ENCODE measurements at regions not wholly inside any gene's neighbourhood (a gene's known extent, or its start where the extent isn't known, plus 50 kb on each side); places are given as distances from the start of the nearest gene placed in this dataset.

DNA sequence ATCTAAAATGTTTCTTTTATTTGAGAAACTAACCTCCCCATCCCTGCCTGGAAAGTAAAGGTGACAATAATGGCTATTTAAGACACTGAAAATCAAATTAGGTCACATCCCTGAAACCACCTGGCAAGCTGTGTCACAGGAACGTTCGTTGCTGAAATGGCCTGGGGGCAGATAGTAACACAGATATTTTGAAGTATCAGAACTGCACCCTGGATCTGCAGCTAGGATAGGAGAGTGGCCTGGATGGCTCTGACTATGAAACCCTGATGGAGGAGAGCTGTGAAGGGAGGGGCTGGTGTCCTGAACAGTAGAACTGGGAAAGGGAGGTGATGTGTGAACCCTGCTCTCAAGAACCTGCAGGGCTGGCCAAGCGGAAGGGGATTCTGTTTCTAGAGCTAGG is 648.3 kb upstream of the CFAP20DC start:
- no peak for FAIRE-seq

DNA sequence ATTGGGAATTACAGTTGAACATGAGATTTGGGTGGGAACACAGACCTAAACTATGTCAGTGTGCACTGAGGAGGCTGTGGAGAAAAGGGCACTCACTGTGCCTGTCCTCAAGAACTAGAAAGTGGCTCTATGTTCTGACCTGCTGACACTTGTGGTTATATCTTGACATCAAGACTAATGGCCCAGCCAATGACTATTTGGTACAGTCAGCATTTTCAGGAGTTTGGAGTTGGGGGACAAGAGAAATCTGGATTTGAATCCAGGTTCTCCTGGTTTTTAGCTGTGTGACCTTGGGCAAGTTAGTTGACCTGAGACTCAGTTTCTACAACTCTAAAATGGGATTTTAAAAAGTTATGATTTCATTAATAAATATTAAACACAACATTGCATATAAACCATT is 647.0 kb upstream of the CFAP20DC start:
- no peak for FAIRE-seq

DNA sequence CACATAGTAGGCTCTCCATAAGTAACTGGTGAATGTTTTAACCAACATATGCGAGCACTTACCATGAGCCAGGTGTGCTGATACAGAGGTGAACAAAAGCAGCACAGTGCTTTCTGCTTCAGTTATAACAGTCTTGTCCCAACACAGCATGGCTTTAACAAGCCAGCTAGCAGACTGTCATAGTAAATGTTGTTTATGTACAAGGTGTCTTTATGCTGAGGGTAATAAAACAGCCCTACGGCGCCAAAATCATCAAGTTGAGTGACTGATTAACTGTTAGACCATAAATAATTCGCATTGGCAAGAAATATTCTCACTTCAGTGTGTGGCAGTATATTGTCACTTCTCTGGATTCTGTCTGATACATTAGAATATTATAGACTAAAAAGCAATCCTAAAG is 646.0 kb upstream of the CFAP20DC start:
- FAIRE-seq = no peak

DNA sequence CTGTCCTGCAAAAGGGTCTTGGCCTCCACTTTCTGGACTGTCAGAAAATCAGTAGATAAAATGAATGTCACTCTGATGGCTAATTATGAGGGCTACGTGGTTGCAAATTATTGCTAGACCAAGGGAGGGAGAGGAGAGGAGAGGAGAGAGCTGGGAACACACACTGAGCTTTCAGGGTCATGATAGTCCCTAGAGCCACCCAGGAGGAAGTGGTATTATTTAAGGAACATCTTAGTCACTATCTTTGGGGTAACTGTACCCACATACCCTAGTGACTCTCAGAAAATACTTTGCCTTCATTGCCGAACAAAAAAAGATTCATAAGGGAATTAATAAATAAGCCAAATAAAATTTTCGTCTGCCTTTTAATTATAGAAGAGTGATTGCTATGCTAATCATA is 642.3 kb upstream of the CFAP20DC start:
- no peak for FAIRE-seq

DNA sequence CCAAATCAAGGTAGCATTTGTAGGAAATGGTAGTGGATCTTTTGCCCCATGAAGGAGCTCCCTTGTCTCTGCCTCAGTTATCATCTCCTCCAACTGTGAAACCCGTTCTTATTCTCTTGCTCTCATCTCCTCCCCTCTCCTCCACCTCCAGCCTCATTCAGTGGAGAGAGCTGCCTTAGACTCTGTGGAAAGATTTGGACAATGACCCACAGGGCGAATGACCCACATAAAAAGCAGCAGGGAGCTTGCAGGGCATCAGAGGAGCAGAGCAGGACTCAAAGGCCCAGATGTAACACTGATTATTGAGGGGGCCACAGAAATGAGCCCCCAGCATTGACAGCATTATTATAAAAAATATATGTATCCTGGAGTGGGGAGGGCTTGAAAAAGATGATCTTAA is 641.1 kb upstream of the CFAP20DC start:
- no peak for FAIRE-seq

DNA sequence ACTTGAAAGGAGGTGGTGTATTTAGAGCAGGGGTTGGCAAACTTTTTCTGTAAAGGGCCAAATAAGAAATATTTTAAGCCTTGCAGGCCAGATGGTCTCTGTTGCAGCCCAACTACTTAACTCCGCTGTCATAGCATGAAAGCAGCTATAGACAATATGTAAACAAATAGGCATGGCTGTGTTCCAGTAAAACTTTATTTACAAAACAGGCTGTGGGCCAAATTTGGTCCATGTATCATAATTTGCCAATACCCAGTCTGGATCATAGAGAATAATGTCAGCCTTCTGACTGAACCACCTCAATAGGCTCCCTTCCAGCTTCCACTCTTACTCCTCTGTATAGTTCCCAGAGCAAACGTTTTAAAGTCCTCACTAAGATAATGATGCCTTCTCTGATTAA is 638.8 kb upstream of the CFAP20DC start:
- no peak for FAIRE-seq

DNA sequence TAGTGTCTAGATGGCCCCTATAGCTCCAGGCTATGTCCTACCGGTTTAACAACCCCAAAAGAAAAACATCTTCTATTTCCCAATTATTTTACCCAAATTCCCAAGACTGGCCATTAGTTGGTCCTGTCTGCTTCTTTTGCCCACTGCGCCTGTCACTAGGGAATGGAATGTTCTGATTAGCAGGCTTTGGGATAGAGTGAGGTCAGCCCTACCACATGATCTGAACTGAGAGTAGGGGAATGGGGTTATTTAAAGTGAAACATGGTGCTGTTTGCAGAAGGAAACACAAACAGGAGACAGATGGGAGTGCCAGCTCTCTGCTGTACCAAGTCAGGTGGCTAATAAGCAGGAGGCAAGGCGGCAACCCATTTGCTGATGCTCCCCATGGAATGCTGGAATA is 635.6 kb upstream of the CFAP20DC start:
- FAIRE-seq = no peak

DNA sequence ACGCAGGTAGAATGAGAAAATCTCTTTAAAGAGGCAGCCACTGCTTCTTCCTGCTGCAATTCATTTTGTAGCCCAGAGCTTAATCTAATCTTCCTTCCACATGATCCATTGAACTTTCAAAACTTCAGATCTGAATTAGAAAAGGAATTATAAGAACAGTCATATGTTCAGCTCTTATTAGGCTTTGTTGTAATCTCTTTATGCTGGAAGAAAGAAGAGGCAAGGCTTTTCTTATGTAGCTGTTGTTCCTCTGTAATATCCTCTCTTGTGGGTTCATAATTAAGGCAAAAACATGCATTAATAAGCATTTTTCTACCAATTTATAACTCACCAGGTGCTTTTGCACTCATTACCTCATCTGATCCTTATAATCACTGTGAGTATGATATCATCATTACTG is 634.9 kb upstream of the CFAP20DC start:
- FAIRE-seq = no peak

DNA sequence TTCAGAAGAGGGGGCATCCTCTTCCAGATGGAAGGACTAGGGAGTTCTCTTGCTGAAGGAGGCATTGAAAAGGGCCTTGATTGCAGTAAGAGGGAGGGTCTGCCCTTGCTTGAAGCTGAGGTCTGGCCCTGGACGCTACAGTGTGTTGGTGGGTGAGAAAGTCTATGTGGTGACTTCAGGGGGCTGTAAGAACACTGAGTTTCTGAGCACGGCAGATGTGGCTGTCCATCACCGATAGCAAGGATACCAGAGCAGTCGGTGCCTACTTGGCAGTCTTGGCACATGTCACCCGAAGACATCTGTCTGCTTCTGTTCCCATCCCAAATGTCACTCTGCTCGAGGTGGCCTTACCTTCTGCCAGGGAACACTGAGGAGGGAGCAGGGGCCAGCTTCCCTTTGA is 631.1 kb upstream of the CFAP20DC start:
- no peak for FAIRE-seq

DNA sequence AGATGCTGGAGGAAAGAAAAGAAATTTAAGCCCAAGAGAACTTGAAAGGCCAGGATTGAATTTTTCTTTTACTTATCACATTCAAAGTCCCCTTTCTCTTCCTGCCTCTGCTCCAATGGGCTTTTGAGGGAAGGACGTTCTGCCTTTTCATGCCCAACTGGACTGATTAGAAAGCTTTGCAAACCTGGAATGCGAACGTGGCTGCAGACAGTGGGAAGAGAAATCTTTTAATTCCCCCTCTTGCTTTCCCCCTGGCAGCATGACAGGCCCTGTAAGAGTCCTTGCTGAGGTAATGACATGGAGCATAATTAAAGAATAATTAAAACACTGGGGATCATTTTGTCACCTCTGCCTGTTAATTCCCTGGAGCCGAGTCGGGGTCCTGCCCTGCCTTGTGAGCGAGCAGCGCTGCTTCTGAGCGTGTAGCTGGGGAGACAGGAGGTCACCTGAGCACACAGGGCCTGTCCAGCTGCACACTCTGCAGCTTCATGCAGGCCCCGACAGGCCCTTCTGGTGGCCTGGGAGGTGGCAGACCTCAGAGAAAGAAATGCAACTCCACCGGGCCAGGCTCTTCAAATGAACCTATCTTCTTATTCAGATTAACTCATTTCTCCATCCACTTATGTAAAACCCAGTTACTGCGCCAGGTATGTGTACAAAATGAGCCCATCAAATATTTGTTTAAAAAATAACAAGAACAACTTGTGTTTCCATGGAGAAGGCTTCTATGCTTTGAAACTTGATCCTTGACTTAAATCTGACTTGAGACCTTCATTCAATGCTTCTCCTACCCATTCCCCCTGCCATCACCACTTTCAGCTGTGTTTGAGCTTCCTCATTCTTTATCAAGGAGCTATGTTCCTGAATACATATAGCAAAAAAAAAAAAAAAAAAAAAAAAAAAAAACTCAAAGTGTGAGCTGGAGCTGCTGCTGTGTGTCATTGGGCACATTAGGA is 628.2 kb upstream of the CFAP20DC start:
- FAIRE-seq = no peak

DNA sequence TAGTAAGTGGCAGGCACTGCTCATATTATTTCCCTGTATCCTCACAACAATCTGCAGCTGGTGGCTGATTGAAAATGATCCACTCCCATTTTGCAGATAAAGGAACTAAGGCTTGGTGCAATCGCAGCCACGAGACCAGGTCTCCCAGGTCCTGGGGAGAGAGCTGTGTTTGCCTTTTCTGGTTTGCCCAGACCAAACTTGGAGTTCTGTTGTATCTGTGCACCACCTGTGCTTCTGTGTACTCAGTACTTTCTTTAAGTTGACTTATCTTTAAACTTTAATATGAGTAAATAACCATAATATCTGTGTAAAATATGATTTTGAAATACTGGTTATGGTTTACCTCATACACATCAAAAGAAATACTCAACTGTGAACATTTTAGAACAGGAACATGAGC is 625.7 kb upstream of the CFAP20DC start:
- no peak for FAIRE-seq

DNA sequence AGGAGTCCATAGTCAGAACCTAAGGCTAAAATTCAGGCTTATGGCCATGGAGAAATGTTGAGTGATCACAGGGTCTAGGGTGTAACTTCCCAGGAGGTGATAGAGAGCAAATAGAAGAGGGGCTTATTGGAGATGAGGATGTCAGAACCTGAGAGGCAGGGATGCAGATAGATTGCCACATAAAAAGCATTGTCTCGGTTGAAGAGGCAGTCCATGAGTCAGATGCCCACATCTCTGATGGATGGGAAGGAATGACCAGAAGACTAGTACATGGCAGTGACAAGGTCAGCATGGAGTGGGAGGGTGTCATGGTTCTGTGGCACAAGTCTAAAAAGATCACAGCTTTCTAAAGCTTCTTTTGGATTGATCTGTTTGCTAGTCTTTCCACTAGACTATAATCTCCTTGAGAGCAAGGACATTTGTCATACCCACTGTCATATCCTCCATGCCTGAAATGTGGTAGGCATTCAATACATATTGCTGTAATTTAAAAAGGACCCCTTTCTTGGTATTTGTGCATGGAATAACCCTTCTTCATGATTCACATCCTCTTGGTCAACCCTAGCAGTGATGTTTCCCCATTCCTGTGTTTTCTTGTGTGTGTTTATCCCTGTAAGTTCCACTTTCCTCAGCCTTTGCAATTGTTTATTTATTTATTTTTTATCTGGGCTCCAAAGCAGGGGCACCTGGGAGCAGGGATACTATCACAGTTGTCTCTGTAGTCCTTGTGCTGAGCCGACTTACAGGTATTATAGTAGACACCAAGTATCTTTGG is 613.4 kb upstream of the CFAP20DC start:
- no peak for FAIRE-seq

DNA sequence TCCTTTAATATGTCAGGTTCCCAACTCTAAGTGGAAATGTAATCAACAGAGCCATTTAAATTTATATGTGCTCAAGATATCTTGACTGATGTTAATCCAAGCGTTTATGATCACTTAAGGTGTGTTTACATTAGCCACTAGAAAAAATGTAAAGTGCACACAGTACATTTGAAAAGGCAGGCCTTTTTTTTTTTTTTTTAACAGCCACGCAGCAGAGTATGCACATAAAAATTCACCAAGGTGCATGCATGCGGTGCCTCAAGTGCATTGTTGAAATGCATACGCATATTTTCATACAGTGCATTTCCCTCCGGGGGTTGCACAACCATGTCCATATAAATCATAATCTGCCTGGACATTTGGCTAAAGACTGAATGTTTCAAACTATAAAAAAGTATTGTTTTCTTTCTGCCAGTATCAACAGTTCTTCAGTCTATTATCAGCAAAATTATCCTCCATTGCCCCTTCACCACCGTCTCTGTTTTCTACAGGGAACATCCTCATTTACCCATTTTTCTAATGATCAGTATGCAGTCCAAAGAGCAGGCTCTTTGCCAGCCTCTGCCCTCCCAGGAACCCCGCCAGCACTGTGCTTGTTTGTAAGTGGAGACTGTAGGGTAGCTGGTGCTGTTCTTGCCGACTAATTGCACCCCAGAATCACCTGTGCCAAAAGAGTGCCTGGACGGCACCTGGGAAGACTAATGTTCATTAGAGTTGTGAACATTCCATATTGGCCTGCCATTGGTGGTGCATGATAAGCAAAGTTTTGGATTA is 611.2 kb upstream of the CFAP20DC start:
- FAIRE-seq = no peak

DNA sequence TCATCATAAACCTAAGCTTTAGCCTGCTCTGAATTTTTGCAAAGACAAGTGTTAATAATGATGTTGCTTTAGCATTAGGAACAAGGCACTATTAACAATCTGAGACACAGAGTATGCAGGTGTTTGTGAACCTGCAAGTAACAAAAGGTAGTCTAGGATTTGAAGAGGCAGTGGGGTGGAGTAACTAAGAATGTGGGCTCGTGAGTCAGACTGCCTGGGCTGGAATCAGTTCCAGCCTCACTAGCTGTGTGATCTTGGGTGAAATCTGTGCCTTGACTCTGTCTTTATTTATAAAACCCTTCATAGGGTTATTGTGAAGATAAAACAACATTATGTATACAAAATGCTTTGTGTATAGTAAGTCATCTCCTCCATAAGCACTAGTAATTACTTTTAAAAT is 610.6 kb upstream of the CFAP20DC start:
- FAIRE-seq = no peak

DNA sequence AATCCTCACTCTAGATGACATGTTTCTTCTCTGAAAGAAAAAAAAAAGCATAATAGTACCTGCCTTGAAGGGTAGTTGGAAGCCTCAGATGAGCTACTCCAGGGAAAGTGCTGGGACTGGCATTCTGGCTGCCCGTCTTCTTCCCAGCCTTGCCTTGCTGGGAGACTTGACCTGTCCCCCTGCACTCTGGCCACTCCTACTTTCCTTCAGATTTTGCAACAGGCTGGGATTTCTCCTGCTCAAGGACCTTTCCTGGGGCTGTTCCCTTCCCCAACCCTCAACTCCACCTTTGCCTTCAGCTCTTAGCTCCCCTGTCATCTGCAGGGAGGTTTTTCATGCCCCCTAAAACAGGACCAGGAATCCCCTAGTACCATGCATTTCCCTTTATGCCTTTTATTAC is 609.9 kb upstream of the CFAP20DC start:
- no peak for FAIRE-seq

DNA sequence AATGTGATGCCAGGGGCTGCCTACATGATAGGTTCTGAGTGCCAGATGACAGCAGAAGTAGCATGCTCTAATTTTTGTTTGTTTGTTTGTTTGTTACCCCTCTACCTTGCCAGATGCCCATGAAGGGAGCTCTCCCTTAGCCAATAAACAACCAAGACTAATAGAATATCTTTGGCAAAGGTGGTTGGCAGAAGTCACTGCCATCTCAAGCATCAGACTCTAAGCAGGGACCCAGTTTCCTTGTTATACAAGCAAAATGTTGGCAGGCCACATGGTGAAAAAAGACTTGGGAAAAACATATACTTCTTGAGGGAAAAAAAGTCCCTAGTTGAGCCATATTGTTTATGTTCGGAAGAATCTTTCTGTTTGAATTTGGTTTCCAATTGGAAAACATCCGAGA is 609.0 kb upstream of the CFAP20DC start:
- FAIRE-seq = no peak

DNA sequence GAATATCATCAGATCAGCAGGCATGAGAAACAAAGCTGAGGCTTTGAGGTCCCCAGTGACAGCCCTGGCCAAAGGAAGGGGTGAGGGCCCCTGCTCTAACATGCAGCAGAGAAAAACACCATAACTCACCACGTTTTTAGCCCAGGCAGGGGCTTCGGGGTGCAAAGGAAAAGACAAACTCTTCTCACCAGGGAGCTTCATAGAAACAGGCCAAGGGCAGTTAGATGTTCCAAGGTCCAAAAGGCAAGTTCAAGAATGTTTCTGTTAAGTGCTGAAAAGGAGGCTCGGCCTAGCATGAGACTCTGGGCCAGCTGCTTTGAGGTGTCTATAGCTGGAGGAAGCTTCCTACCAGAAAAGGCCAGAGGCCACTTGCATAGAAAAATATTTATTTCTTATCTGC is 608.4 kb upstream of the CFAP20DC start:
- no peak for FAIRE-seq

DNA sequence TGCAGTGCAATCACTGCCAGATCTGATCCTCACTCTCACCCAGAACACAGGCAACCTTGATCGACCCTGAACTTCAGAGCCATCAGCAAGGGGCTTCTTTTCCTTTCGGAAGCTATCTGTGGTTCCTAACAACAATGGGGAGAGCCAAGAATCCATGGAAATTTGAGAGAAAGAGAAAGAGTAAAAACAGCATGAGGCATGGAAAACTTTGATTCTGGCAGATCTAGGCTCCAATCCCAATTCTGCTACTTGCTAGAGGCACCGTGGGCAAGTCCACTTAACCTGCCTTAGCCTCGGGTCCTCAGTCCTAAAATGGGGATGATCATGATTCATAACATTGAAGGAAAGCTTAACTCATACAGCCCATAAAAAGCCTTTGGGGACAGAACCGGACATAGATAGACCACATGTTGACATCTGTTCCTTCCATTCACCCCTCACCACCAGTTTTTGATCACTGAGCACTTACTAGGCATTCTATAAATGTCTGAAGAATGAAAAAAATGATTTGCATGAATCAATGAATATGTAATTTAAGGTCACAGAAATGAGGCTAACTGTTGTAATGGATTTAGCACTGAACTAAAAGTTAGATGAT is 605.7 kb upstream of the CFAP20DC start:
- FAIRE-seq = no peak

DNA sequence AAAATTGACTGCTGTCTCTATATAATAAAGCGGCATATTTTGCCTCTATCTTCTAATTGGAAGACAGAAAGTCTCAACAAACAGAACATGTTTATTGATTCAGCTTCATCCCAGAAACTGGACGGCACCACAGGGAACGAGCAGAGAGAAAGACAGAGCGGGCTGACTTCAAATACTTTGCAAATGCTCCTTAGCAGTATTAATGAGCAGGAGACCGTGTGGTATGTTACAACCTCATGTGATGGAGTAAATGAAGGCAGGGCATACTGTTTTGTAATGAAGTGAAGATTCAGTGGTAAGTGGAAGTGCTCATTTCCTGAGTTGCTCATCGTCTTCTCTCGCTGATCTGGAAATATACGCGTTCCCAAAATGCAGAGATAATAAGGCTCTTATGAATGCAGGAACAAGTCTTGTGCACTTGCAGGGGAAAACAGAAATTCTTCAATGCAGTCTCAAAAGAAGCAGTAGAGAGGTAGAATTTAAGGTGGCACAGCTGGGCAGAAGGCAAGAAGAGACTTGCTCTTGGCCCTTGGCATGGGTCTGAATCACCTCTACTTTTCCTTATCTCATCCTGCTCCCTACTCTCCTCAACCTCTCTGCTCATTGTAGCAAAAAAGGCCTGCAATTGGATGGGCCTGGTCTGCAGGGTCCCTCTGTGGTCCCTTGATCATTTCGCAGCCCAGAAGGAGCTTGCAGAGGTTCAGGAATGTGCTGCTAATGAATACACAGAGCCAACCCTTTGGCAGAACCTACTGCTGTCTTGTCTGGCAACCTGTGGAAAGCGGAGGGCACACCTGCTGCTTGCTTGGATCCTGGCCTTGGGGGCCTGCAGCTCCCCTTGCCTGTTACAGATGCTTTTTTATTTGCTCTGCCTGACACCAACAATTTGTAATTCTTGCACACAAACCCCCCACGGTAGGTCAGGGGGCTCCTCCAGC is 604.9 kb upstream of the CFAP20DC start:
- no peak for FAIRE-seq

DNA sequence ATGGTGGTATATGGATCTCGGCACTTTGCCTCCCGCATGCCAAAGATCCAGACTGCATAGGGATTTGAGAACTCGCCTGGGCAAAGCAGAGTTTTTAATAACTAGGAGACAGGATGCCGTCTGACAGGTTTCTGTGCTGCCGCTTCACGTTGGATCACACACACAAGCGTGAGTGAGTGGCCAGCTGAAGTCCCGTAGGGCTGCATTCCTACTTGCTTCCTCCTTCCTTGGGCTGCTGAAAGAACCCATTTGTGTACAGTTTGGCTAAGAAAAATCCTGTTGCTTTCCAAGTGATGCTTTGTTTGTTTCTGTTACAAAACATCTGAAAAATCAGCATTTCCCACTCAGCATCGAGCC is 604.3 kb upstream of the CFAP20DC start:
- no peak for FAIRE-seq

DNA sequence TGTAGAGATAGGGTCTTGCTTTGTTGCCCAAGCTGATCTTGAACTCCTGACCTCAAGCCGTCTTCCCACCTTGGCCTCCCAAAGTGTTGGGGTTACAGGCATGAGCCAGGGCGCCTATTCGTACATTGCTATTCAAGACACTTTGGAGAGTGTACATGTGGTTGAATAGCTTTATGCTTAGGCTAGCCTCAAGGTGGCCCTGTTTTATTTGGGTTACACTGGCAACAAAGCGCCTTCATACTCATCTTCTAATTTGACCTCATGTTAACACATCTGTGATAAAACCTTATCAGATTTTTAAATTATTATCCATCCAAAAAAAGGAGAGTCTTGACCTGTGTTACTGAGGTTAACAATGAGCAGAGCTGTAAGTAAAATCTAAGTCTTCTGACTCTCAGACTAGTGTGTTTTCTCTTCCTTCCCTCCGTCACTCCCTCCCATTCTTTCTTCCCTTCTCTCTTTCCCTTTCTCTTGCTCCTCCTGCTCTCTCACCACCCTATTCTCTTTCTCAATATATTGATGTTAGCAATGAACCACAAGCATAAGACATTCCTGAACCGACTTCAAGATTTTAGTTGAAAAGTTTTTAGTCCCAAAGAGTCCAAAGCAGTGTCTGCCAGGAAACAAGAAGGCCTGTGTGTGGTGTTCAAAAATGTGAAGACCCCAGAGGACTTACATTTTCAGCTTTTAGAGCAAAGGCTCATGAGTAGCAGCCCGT is 603.7 kb upstream of the CFAP20DC start:
- no peak for FAIRE-seq
